ENCODE measurements at regions not wholly inside any gene's neighbourhood (a gene's known extent, or its start where the extent isn't known, plus 50 kb on each side); places are given as distances from the start of the nearest gene placed in this dataset.

GRCh38 chr6:142568857-142569597, 267.2 kb downstream of the ADGRG6 start:
- H3K4me1 Mint-ChIP-seq (ENCODE audit: unreplicated experiment), result peaks cover 20% of the 10 kb centered on the region
- peaks cover 10% of the 10 kb centered on the region for H3K9me3 Mint-ChIP-seq (ENCODE audit: unreplicated experiment)
- H3K36me3 Mint-ChIP-seq (ENCODE audit: unreplicated experiment), result no peaks in the 10 kb centered on the region
- no peak overlapping the region for H3K4me3 Mint-ChIP-seq (ENCODE audit: unreplicated experiment)
- H3K27me3 Mint-ChIP-seq (ENCODE audit: unreplicated experiment), result peaks cover 51% of the 10 kb centered on the region
- no peak for TF ChIP-seq CTCF (IDR thresholded peaks at IDR 0.05)
- no peak for DNase-seq (ENCODE audit: extremely low spot score, unreplicated experiment)
- no peak overlapping the region for H3K27ac Mint-ChIP-seq (ENCODE audit: unreplicated experiment)

- no peak for DNase-seq (ENCODE audit: extremely low spot score, unreplicated experiment)
- no peak overlapping the region for H3K27ac Mint-ChIP-seq (ENCODE audit: unreplicated experiment)
- no peak for TF ChIP-seq CTCF (IDR thresholded peaks at IDR 0.05)
- no peaks in the 10 kb centered on the region for H3K36me3 Mint-ChIP-seq (ENCODE audit: unreplicated experiment)
- H3K4me3 Mint-ChIP-seq (ENCODE audit: unreplicated experiment), result no peak overlapping the region
- H3K9me3 Mint-ChIP-seq (ENCODE audit: unreplicated experiment), result peaks cover 10% of the 10 kb centered on the region
- H3K4me1 Mint-ChIP-seq (ENCODE audit: unreplicated experiment), result peaks cover 20% of the 10 kb centered on the region
- peaks cover 53% of the 10 kb centered on the region for H3K27me3 Mint-ChIP-seq (ENCODE audit: unreplicated experiment)
These were observed 267.9 kb downstream of the ADGRG6 start for GRCh38 chr6:142569676-142570075.

GRCh38 chr6:142570221-142570671, 268.4 kb downstream of the ADGRG6 start:
- H3K27me3 Mint-ChIP-seq (ENCODE audit: unreplicated experiment), result peaks cover 53% of the 10 kb centered on the region
- H3K36me3 Mint-ChIP-seq (ENCODE audit: unreplicated experiment), result no peaks in the 10 kb centered on the region
- no peak overlapping the region for H3K4me3 Mint-ChIP-seq (ENCODE audit: unreplicated experiment)
- no peak overlapping the region for H3K27ac Mint-ChIP-seq (ENCODE audit: unreplicated experiment)
- peaks cover 10% of the 10 kb centered on the region for H3K9me3 Mint-ChIP-seq (ENCODE audit: unreplicated experiment)
- peaks cover 20% of the 10 kb centered on the region for H3K4me1 Mint-ChIP-seq (ENCODE audit: unreplicated experiment)
- no peak for DNase-seq (ENCODE audit: extremely low spot score, unreplicated experiment)
- no peak for TF ChIP-seq CTCF (IDR thresholded peaks at IDR 0.05)

GRCh38 chr6:142592876-142593275, 291.1 kb downstream of the ADGRG6 start:
- no peaks in the 10 kb centered on the region for H3K4me1 Mint-ChIP-seq (ENCODE audit: unreplicated experiment)
- H3K4me3 Mint-ChIP-seq (ENCODE audit: unreplicated experiment), result no peak overlapping the region
- H3K9me3 Mint-ChIP-seq (ENCODE audit: unreplicated experiment), result peaks cover 14% of the 10 kb centered on the region
- H3K27me3 Mint-ChIP-seq (ENCODE audit: unreplicated experiment), result peaks cover 50% of the 10 kb centered on the region
- no peak for TF ChIP-seq CTCF (IDR thresholded peaks at IDR 0.05)
- no peak overlapping the region for H3K27ac Mint-ChIP-seq (ENCODE audit: unreplicated experiment)
- no peak for DNase-seq (ENCODE audit: extremely low spot score, unreplicated experiment)
- H3K36me3 Mint-ChIP-seq (ENCODE audit: unreplicated experiment), result no peaks in the 10 kb centered on the region

- H3K4me1 Mint-ChIP-seq (ENCODE audit: unreplicated experiment), result no peaks in the 10 kb centered on the region
- no peak overlapping the region for H3K27ac Mint-ChIP-seq (ENCODE audit: unreplicated experiment)
These were observed 296.0 kb downstream of the ADGRG6 start for GRCh38 chr6:142597836-142598235.

More at GRCh38 chr6:142597836-142598235, 296.0 kb downstream of the ADGRG6 start:
- Mint-ChIP-seq H3K27me3 (ENCODE audit: unreplicated experiment) (peaks cover 67% of the 10 kb centered on the region), H3K4me3 (ENCODE audit: unreplicated experiment) (no peak overlapping the region), H3K9me3 (ENCODE audit: unreplicated experiment) (peaks cover 5% of the 10 kb centered on the region), H3K36me3 (ENCODE audit: unreplicated experiment) (no peaks in the 10 kb centered on the region)
- DNase-seq (ENCODE audit: extremely low spot score, unreplicated experiment), result no peak
- no peak for TF ChIP-seq CTCF (IDR thresholded peaks at IDR 0.05)
